Cortex of kidney (tissue), 1 donor: ENCODE measurements at regions not wholly inside any gene's neighbourhood (a gene's known extent, or its start where the extent isn't known, plus 50 kb on each side); places are given as distances from the start of the nearest gene placed in this dataset.

Source experiments
- DNase-seq: peaks from one replicate; lab custom pipeline; 2025; lab: John Stamatoyannopoulos, UW

DNA sequence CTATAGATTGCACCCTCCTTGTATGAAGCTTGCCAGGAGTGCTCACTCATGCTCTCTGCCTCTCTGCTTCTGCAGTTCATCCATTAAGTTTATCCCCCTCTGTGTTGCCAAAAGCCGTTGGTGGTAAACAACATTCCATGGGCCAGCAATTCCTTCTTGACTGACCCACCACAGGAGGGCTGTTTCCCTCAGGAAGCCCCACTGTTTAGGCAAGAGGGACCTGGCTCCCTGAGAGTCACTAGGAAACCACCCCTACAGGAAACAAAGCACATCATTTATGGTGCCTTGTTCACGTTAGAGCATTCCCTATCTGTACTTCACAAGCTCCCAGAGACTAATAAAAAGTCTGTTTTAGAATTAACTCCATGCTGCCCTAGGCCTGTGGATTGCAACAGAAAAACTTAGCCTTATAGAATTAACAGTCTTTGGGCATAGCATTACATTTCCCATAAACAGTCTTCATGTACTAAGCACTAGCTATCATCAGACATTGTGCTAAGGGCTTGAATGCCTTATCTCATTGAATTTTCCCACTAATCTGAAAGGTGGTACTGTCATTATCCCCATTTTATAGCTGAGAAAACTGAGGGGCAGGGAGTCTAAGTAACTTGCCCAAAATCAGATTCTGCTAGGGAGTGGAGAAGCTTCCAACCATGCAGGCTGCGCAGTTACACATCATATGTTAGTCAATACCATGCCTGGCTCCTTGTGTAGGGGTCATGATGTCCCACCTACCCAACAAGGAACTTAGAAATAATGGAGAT, 149.9 kb downstream of the SHQ1 start:
- no peak for DNase-seq

DNA sequence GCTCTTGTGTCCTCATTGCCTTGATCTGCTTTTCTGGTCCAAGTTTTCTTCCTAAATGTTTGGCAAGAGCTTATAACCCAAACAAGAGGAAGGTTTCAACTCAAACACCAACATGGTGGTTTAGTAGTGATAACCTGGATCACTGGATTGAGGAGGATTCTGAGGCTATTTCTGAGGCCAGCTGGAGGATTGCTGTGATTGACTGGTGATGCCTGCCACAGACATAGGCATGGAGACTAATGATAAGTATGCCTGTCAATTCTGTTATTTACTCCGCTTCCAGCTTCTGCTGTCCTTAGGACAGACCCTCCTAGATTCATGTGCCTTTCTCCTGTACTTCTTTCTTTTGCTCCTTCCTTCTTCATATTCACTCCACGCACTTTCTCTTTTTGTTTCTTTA, 150.5 kb downstream of the SHQ1 start:
- DNase-seq = no peak

DNA sequence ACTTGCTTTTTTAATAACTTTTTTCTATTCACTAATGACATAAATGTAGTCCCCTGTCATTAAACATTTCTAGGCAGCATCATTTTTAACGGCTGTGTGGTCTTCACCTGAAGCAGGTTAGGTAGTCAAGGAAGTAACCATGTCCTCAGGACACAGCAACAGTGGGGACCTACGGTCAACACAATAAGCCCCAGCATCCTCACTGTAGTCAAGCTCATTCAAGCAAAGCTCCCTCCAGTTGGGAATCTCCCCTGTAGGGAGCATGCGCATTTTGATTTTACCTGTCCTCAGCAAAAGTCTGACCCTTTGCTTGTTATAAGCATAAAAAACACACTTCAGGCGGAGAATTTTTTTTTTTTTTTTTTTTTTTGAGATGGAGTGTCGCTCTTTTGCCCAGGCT, 151.4 kb downstream of the SHQ1 start:
- DNase-seq = no peak

DNA sequence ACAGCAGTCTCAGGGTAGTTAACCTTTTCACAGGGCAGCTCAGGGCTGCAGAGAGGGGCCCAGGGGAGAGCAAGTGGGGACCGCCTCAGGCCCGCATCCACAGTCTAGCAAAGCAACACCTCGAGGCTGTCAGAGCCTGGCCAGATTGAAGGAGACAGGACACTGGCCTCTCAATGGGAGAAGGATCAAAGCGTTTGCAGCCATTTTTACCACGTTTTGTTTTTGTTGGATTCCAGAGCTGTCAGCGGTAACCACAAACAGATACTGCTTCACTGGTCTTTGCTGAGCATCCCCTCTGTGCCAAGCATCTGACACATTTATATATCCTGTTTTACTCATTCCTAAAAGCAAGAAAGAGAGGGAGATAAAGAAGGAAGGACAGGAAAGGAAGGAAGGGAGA, 153.8 kb downstream of the SHQ1 start:
- no peak for DNase-seq

DNA sequence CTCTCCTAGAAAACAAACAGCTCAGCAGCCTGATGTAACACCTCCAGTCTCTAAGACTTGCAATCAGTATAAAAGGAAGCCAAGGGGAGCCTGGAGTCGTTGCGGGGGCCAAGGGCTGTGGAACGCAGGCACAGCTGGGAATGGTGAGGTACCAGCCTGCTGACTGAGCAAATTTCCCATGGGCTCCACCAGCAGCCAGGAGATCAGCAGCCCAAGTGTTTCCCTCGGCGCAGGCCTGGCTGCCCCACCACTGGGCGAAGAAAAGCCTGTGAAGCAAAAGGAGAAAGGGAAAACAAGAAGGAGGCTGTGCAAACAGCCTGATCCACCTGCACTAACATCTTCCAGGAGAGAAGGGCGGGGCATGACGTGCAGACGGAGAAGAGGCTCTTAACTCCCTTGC, 155.3 kb downstream of the SHQ1 start:
- DNase-seq = no peak

DNA sequence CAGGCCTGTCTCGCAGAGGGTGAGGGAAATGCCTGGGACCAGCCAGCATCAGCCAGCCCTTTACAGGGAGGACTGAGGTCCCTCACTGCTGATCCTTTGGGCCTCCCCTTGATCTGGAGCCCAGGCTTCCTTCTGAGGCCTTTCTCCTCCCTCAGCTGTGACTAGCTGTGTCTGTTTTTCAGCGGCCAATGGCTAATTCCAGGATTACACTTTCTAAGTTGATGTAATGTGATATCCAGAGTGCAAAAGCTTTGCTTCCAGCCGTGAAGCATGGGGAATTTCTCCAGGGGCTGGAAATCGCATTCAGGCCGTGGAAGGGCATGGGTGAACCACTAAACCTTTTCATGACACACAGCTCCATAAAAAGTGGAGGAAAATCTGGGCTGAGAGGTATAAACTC, 157.6 kb downstream of the SHQ1 start:
- DNase-seq = no peak

DNA sequence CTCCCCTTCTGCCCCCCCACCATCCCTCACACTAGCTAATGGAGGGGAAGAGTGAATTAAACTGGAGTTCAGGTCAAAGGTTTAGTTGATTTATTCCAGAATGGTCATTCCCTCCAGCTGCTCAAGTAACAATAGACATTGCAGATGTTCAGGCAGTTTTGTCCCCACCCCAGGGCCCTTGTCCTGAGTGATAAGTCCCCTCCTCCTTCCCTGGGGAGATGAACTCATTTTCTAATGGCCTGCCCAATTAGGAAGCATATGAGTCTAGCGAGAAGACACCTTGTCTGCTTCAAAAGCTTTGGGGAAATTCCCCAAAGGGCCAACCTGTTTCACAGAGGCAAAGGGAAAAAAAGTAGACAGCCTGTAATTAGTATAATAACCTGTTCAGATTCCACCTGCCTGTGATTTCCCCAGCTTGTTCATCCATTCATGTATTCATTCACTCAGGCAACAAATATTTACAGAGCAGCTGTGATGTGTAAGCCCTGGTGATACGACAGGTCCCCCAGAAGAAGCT, 165.3 kb downstream of the SHQ1 start:
- DNase-seq = no peak

DNA sequence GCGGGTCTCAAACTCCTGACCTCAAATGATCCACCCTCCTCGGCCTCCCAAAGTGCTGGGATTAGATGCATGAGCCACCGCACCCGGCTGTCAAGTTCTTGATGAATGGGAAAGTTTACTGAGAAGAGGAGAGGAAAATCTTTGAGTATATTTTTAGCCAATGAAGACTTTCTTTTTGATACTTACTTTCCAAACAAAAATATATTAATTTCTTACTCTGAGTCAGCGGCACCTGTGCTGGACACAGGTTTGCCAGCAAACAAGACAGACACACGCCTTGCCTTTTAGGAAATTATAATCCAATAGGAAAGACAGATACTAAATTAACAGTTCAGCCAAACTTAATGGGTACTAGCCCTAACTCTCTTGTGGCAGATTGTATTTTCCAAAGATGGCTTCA, 166.6 kb downstream of the SHQ1 start:
- no peak for DNase-seq

DNA sequence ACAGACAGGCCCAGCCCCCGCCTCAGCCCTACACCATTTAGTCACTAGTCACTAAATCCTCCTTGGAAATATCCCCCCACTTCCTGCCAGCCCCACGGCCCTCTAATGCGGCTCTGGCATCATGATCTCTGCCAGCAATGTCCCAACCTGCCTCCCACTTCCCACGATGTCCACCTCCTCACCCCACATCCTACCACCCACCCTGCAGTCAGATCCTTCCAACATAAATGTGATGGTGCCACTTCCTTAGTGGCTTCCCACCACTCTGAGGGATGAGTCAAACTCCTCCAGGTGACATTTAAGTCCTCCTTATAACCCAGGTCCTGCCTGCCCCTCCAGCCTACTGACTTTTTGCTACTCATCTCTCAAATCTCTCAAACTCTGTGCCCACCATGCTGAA, 167.5 kb downstream of the SHQ1 start:
- no peak for DNase-seq

DNA sequence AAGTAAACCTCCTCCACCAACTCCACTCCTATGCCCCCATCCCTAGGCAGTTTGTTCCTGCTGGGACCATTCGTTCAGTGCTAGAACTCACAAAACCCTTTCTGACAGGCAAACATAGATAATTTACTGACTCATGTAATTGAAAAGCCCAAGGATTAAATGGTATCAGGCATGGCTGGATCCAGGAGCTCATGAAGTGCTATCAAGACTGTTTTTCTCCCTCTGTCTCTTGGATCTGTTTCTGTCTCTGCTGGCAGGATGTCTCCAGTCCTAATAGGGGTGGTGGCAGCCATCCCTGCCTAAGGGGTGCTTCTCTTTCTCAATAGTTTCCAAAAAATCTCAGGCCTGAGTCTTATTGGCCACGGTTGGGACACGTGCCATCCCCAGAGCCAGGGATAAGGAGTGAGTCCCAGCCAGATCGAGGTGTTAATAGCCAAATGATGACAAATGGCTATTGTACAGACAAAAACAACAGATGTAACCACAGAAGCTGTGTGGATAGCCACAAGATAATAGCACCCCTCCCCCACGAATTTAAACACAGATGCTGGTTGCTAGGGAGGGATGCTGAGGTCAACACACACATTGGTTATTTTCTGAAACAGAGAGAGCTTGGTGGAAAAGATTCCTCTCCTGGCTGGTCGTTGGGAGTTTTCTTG, 168.6 kb downstream of the SHQ1 start:
- DNase-seq = no peak

DNA sequence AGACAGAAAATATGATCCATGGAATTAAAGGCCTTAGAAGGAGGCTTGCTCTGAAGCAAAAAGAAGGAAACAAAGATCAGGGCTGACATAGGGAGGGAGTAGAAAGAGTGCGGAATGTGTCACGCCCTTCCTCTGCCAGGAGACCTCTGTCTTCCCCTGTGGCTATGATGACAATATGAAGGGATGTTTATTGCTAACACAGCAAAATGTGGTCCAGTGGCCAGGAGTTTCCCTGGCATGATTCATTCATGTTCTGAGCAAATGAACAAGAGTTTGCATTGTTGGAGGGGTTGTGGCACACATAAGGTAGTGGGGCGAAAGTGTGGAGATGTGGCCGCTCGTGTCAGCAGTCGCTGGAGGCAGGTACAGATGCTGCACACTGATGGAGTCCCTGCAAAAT, 169.4 kb downstream of the SHQ1 start:
- DNase-seq = no peak

DNA sequence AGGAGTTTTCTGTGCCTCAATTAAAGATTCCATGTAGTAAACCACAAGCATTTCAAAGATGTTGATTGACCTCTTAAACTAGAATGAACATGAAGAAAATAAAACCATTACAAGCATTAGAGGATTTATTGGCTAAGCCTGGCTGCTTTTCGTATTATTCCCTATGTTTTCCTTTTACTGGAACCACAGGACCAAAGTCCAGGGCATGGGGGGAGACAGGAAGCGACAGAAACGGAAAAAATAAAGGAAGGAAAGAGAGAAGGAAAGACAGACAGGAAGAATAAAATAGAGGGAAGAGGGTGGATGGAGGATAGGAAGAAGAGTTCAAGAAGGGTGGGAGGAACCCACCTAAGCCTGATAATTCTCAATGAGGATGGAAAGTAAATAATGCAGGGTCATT, 169.9 kb downstream of the SHQ1 start:
- DNase-seq = no peak

DNA sequence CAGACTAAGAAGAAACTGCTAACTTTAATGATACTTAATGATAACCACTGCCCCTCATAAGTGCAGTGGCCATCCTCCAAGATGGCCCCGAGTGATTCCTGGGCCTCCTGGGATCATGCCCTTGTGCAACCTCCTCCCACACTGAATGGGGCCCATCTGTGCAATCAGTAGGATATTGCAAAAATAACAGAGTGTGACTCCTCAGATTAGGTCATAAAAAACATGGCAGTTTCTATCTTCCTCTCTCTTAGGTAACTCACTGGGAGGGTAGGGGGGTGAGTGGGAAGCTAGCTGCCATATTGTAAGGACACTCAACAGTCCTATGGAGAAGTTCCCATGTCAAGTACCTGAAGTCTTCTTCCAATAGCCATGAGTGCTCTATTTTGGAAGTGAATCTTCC, 173.0 kb downstream of the SHQ1 start:
- no peak for DNase-seq

DNA sequence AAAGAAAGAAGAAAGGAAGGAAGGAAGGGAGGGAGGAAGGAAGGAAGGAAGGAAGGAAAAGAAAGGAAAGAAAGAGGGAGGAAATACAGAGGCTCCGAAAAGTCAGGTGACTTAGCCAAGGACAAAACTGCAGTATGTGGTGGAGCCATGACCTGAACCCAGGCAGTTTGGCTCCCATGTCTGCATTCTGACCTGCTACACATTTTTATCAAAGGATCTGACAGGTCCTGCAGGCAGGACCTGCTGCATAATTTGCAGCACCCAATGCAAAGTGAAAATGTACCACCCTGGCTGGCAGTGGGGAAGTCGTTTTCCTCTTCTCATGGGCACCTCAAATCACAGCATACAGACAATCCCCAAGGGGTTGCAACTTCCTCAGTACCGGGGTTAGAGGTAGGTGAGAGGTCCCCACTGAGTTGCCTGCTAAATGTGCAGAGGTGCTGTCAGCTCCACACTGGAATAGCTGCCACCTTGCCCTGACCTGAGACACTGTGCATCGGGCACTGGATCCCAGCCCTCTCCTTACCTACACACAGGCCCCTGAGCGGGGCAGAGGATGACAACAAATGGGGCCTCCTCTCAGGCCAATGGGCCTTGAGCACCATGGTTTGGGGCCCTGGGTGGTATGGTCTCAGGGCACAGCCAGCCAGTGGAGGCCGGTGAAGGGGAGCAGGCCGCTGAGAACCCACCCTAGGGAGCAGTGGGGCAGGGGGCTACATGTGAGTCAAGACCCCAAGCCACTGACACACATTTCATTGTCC, 175.1 kb downstream of the SHQ1 start:
- no peak for DNase-seq

DNA sequence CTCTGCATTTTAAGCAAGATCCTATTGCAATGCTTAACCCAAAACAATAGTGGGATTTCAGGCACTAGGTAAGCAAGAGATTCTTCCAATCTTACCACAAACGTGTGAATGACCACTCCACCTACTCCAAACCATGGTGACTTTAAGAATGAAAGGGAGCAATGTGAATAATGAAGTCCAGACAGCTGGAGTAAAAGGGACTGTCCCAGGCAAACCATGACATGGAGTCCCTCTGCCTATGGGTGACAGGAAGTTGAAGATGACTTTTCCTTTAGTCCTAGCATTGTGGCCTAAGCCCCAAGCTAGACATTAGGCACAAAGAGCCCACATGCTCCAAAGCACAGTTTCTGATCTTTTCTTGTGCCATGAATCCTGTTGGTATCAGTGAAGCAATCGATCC, 179.0 kb downstream of the SHQ1 start:
- no peak for DNase-seq

DNA sequence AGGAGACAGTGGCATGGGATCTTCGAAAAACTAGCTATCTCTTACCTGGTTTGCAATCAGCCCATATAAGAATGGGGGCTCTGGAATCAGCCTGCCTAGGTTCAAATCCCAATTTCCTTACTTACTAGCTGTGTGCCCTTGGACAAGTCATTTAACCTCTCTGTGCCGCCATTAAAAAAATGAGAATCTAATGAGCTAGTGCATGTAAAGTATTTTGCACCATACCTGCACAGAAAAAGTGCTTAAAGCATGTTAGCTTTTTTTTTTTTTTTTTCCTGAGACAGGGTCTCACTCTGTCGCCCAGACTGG, 181.8 kb downstream of the SHQ1 start:
- no peak for DNase-seq

DNA sequence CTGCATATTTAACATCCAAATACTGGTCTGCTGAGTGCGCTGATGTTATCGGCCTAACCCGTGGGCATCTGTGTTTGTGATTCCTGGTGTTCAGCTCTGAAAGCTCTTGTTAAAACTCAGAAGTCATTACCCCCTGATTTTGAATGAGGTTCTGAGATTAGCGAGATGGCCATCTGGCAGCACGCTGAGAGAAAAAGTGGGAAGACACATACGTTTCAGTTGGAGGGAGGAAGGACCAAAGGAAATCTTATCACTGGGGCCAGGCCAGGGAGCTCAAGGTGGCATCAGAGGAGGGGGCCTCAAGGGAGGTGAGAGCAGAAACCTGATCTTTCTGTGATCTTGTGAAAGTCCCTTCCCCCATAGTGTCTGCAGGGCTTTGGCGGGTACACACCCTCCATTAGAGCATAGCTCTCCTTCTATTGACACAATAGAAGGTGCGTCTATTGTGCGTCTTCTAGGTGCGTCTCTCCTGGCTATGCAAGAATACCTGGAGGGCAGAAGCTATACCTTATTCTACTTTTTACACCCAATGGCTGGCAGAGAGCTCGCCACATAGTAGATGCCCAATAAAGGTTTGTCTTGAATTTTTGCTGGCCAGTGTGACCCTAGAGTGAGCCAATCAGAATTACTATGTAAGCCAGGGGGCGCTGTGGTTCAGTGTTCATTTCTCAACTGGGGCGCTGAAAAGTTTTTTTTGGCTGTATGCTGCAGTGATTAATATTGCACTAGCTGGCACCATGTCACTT, 182.4 kb downstream of the SHQ1 start:
- DNase-seq = no peak

DNA sequence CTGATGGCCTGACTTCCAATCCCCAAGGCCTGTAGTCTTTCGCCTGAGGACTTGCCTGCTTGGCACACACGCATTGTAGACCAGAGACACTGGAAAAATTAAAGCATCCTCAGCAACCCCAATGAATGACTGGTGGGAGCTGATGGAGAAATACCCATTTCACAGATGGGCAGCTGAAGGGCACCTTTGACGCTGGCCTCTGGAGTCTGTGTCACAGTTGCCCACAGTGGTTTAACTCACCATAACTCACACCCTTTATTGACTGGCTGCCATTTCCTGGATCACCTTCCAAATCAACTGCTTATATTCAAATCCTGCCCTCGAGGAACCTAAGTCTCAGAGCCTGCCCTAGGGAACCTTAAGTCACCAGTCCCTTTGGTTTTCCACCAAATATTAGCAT, 183.1 kb downstream of the SHQ1 start:
- DNase-seq = no peak

DNA sequence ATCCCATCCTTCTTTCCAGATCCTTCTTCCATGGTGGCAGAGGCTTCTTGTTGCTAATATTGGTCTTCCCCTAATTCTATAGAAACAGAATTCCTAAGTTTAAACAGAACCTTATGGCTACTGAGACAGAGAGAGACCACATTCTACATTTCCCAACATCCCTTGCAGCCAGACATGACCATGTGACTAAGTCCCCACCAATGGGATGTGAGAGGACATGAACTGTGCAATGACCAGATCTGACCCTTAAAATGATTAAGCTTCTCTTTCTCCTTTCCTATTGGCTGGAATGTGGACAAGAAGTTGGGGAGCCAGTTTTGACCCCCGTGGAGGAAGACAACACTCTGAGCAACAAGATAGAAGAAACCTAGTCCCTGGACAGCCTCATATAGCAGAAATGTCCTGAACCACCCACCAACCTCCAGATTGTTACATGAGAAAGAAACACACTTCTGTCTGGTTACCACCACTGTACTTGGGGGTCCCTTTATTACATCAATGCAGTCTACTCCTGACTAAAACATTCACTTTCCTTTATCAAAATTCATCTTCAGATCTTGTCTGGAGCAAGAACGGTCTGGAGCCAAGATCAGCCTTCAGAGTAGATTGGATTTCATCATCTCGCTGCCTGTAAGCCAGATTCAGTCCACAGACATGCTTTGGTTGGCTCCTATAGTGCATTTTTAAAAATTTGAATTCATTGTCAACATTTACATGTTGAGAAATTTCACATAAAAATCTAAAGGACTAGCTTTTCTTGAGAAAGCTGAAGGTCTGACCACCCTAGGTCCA, 183.9 kb downstream of the SHQ1 start:
- DNase-seq = no peak

DNA sequence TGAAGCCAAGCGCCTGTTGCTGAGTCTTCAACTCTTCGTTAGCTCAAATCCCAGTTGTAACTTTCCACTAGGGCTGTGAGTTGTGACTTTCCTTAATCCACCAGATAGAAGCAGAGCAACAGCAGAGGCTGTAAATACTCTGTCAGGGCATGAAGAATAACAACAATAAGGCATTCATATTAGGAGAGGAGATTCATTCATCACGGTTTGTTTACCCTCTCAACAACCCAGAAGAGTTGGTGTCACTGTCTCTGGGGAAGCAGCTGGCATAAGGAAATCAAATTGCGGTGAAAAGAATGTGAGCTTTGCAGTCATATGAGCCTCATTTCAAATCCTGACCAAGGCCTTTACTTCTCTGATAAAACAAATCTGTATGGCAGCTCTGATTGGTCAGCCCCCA, 184.8 kb downstream of the SHQ1 start:
- no peak for DNase-seq

DNA sequence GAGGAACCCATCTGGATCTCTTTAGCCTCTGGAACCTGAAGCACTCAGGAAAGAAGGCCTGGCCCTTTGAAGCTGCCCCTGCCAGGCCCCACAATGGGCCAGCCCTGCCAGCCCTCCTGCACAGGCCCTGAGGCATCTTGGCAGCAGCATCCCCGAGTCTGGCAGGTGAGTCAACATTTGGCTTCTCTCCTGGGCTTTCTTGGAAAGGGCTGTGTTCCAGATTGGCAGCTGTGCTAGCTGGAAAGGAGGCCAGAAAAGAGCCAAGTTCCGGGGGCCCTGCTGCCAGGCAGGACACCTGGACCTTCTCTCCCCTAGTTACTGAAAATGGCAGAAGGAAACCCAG, 187.2 kb downstream of the SHQ1 start:
- no peak for DNase-seq
